Hepatocyte (in vitro differentiated cells): ENCODE measurements at regions not wholly inside any gene's neighbourhood (a gene's known extent, or its start where the extent isn't known, plus 50 kb on each side); places are given as distances from the start of the nearest gene placed in this dataset.

ENCODE experiments used
- DNase-seq: peaks from one replicate; pipeline ENCODE4 v3.0.0-alpha.2; 2016; ENCODE audit warnings: low spot score
- H2AFZ ChIP-seq: fragments of 200-600 bp; sonication (generic); 2 replicates; pipeline ENCODE4 v1.6.0; 2016; ENCODE audit warnings: antibody characterized with exemption, mild to moderate bottlenecking
- H3K27ac ChIP-seq: fragments of 200-600 bp; sonication (generic); 2 replicates; pipeline ENCODE4 v1.5.1; 2016; ENCODE audit warnings: mild to moderate bottlenecking
- H3K27me3 ChIP-seq: fragments of 200-600 bp; sonication (generic); 2 replicates; pipeline ENCODE4 v1.6.1; 2016
- H3K36me3 ChIP-seq: fragments of 200-600 bp; sonication (generic); replicated peaks from 2 replicates; pipeline ENCODE4 v1.5.1; 2016; ENCODE audit warnings: low read depth; ENCODE audit not compliant: insufficient read depth
- H3K4me1 ChIP-seq: fragments of 200-600 bp; sonication (generic); 2 replicates; pipeline ENCODE4 v1.5.1; 2016; ENCODE audit warnings: mild to moderate bottlenecking, moderate library complexity; ENCODE audit not compliant: insufficient read depth
- H3K4me2 ChIP-seq: fragments of 200-600 bp; sonication (generic); 2 replicates; pipeline ENCODE4 v1.6.0; 2016
- H3K4me3 ChIP-seq: fragments of 200-600 bp; sonication (generic); 2 replicates; pipeline ENCODE4 v1.5.1; 2016; ENCODE audit warnings: mild to moderate bottlenecking
- H3K79me2 ChIP-seq: fragments of 200-600 bp; sonication (generic); 2 replicates; pipeline ENCODE4 v1.6.0; 2017; ENCODE audit warnings: mild to moderate bottlenecking
- H3K9me2 ChIP-seq: fragments of 200-600 bp; sonication (generic); replicated peaks from 2 replicates; pipeline ENCODE4 v1.6.0; 2017; ENCODE audit warnings: mild to moderate bottlenecking; ENCODE audit not compliant: insufficient read depth
- H3K9me3 ChIP-seq: fragments of 200-600 bp; sonication (generic); 2 replicates; pipeline ENCODE4 v1.5.1; 2016; ENCODE audit warnings: low read depth, mild to moderate bottlenecking
- H4K20me1 ChIP-seq: fragments of 200-600 bp; sonication (generic); 2 replicates; pipeline ENCODE4 v1.6.0; 2016; ENCODE audit warnings: mild to moderate bottlenecking; ENCODE audit not compliant: insufficient read depth, poor library complexity, severe bottlenecking
- EZH2 ChIP-seq: fragments of 200-600 bp; sonication (generic); IDR thresholded peaks from 2 replicates; pipeline ENCODE4 v1.6.1; 2016; ENCODE audit warnings: antibody characterized with exemption, mild to moderate bottlenecking, borderline replicate concordance
- EZH2phosphoT487 ChIP-seq: fragments of 200-600 bp; sonication (generic); IDR thresholded peaks from one replicate; pipeline ENCODE4 v1.6.1; 2018; ENCODE audit warnings: antibody characterized with exemption, mild to moderate bottlenecking, low read depth, moderate library complexity; ENCODE audit not compliant: unreplicated experiment, severe bottlenecking
- WGBS: methylation state at CpG from one replicate; pipeline ENCODE4 v1.1.6; 2016; ENCODE audit warnings: low lambda C conversion rate; ENCODE audit errors: missing lambda C conversion rate; 5-methylcytosine and 5-hydroxymethylcytosine counted together
- TF ChIP-seq, protein P1 (sequence below): fragments of 200-600 bp; sonication (generic); IDR thresholded peaks from 2 replicates; pipeline ENCODE4 v1.5.1; 2016; ENCODE audit warnings: antibody characterized with exemption, mild to moderate bottlenecking; ENCODE audit not compliant: poor library complexity

DNA sequence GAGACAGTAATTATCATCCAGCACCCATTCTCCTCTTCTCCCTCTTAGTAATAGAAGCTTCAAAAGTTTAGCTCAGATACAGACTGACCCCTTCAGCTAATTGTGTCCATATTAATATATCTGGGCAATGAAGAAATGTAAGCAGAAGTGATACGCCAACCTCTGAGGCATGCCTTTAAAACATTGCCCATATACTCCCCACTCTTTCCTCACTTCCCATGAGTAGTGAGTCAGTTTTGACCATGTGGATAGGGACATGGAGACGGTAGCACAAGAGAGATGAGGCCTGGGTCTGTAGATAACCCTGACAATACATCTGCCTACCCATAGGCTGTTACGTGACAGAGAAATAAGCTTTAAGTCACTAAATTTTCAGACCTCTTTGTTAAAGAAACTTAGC, 147.6 kb downstream of the KCTD12 start:
- WGBS, result 87% methylated on average over 3 of the region's 3 CpGs
- no peak for DNase-seq
- H3K36me3 ChIP-seq, result no peaks in the 10 kb centered on the region

DNA sequence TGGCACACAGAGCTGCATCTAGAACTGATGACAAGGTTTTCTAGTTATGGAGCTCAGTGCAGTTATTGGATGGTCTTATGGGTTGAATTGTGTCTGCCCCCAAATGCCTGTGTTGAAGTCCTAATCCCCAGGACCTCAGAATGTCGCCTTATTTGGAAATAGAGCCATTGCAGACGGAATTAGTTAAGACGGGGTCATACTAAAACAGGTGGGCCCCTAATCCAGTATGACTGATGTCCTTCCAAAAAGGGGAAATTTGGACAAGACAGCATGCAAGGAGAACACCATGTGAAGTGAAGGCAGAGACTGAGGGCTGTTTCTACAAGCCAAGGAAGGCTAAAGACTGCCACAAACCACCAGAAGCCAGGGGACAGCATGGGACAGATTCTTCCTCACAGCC, 148.7 kb downstream of the KCTD12 start:
- H2AFZ ChIP-seq, result no peak overlapping the region
- no peaks in the 10 kb centered on the region for H3K9me2 ChIP-seq
- no peak for DNase-seq
- no peaks in the 10 kb centered on the region for H3K27me3 ChIP-seq
- H4K20me1 ChIP-seq, result no peaks in the 10 kb centered on the region
- no peak overlapping the region for H3K4me2 ChIP-seq
- no peak overlapping the region for H3K4me3 ChIP-seq
- no peaks in the 10 kb centered on the region for H3K79me2 ChIP-seq
- no peaks in the 10 kb centered on the region for H3K4me1 ChIP-seq
- TF ChIP-seq EZH2phosphoT487, result no peak
- no peak for TF ChIP-seq EZH2
- 94% methylated on average over 3 of the region's 3 CpGs for WGBS
- no peak overlapping the region for H3K27ac ChIP-seq
- H3K36me3 ChIP-seq, result no peaks in the 10 kb centered on the region
- H3K9me3 ChIP-seq, result no peaks in the 10 kb centered on the region

More for the DNA sequence above, 147.6 kb downstream of the KCTD12 start:
- no peaks in the 10 kb centered on the region for H4K20me1 ChIP-seq
- H3K9me3 ChIP-seq, result no peaks in the 10 kb centered on the region
- no peak overlapping the region for H3K4me2 ChIP-seq
- no peaks in the 10 kb centered on the region for H3K79me2 ChIP-seq
- no peak overlapping the region for H2AFZ ChIP-seq
- no peak overlapping the region for H3K4me3 ChIP-seq
- no peaks in the 10 kb centered on the region for H3K4me1 ChIP-seq
- H3K9me2 ChIP-seq, result no peaks in the 10 kb centered on the region
- H3K27ac ChIP-seq, result no peak overlapping the region
- TF ChIP-seq EZH2phosphoT487, result no peak
- no peak for TF ChIP-seq EZH2
- TF ChIP-seq, protein P1, sequence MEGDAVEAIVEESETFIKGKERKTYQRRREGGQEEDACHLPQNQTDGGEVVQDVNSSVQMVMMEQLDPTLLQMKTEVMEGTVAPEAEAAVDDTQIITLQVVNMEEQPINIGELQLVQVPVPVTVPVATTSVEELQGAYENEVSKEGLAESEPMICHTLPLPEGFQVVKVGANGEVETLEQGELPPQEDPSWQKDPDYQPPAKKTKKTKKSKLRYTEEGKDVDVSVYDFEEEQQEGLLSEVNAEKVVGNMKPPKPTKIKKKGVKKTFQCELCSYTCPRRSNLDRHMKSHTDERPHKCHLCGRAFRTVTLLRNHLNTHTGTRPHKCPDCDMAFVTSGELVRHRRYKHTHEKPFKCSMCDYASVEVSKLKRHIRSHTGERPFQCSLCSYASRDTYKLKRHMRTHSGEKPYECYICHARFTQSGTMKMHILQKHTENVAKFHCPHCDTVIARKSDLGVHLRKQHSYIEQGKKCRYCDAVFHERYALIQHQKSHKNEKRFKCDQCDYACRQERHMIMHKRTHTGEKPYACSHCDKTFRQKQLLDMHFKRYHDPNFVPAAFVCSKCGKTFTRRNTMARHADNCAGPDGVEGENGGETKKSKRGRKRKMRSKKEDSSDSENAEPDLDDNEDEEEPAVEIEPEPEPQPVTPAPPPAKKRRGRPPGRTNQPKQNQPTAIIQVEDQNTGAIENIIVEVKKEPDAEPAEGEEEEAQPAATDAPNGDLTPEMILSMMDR, result no peak
- H3K27me3 ChIP-seq, result no peaks in the 10 kb centered on the region

DNA sequence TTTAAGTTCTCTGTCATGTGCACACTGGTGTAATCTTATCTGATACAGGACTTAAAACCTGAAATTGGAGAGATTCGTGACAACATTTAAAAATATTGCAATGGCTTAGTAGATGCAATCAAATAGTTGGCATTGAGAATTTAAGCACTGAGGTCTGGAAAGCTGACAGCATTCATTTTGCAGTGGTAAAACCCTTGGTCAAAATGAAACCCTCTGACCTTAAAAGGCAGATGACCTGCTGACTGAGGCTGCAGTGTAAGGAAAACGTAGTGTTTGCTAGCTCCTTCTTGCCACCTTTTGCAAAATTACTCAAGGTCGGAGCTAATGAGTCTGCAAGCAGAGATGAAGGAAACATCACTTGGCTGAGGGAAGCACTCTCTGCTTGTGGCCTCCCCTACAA, 150.6 kb downstream of the KCTD12 start:
- H3K9me2 ChIP-seq, result no peaks in the 10 kb centered on the region
- H3K4me2 ChIP-seq, result no peak overlapping the region
- no peak overlapping the region for H2AFZ ChIP-seq
- DNase-seq, result no peak
- TF ChIP-seq, protein P1, result no peak
- TF ChIP-seq EZH2phosphoT487, result no peak
- WGBS, result 76% methylated on average over 3 of the region's 3 CpGs
- no peak overlapping the region for H3K27ac ChIP-seq
- H3K27me3 ChIP-seq, result no peaks in the 10 kb centered on the region
- H3K4me3 ChIP-seq, result no peak overlapping the region
- no peaks in the 10 kb centered on the region for H3K4me1 ChIP-seq
- no peaks in the 10 kb centered on the region for H3K36me3 ChIP-seq
- no peaks in the 10 kb centered on the region for H3K79me2 ChIP-seq
- H3K9me3 ChIP-seq, result no peaks in the 10 kb centered on the region
- H4K20me1 ChIP-seq, result no peaks in the 10 kb centered on the region

DNA sequence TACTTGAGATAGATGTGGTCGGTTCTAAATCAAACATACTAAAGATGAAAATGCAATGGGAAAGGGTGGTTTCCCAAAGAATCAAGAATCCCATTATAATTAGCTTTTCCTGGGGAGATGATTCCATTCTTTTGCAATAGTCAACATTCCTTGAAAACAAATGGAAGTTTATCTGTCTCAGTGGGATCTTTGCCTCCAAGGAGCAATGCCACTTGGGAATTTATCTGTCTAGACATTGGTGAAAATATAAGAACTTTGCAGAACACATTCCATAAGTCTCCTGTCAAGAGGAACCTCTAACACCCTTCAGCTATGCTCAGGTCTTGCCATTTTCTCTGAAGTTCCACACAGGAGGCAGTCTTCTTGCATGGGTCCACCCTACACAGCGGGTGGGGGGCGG, 152.5 kb downstream of the KCTD12 start:
- WGBS, result 97% methylated on average over 3 of the region's 3 CpGs
- Histone ChIP-seq H4K20me1 (no peaks in the 10 kb centered on the region), H3K27me3 (no peaks in the 10 kb centered on the region), H3K9me3 (no peaks in the 10 kb centered on the region), H3K36me3 (no peaks in the 10 kb centered on the region), H3K4me3 (no peak overlapping the region), H3K79me2 (no peaks in the 10 kb centered on the region), H3K27ac (no peak overlapping the region), H3K4me2 (no peak overlapping the region), H3K9me2 (no peaks in the 10 kb centered on the region), H3K4me1 (no peaks in the 10 kb centered on the region), H2AFZ (no peak overlapping the region)
- TF ChIP-seq, protein P1, result no peak
- TF ChIP-seq EZH2, result no peak
- TF ChIP-seq EZH2phosphoT487, result no peak
- no peak for DNase-seq
